ENCODE measurements at regions not wholly inside any gene's neighbourhood (a gene's known extent, or its start where the extent isn't known, plus 50 kb on each side); places are given as distances from the start of the nearest gene placed in this dataset.
A peak's percentile ranks its signal among the peaks of the same experiment; 100 is the strongest.
"Not testable (repeated sequence)": the region's sequence is repeated elsewhere in the genome, so short reads cannot be mapped to it uniquely, and the experiment has no call there.

- Histone ChIP-seq H3K27ac (ENCODE audit: extremely low read length, insufficient read depth, low read length) (no peak overlapping the region), H4K20me1 (ENCODE audit: insufficient read depth, low read length) (no peaks in the 10 kb centered on the region), H3K36me3 (replicated peaks in 1 of 2; ENCODE audit: control insufficient read depth in 1 of 2, insufficient read depth in 2 of 2, low read length in 2 of 2) (no peaks in the 10 kb centered on the region), H3K79me2 (ENCODE audit: insufficient read depth, low read length) (no peaks in the 10 kb centered on the region), H3K9ac (ENCODE audit: insufficient read depth, low read depth, low read length) (no peak overlapping the region), H2AFZ (ENCODE audit: low read length) (no peak overlapping the region), H3K9me3 (ENCODE audit: low read length) (peaks cover 9% of the 10 kb centered on the region), H3K4me2 (ENCODE audit: low read depth, low read length) (no peak overlapping the region), H3K27me3 (ENCODE audit: control insufficient read depth in 1 of 2, insufficient read depth in 2 of 2, low read length in 2 of 2) (no peaks in the 10 kb centered on the region), H3K4me1 (ENCODE audit: insufficient read depth, low read length) (no peaks in the 10 kb centered on the region), H3K4me3 (replicated peaks in 1 of 3; ENCODE audit: insufficient read depth in 1 of 3, low read depth in 2 of 3, low read length in 3 of 3) (no peak overlapping the region)
- POLR2A ChIA-PET, result no interaction called here
- TF ChIP-seq NONO (IDR thresholded peaks at IDR 0.05) (0 out of 2 replicates have a peak, but pooled peaks have one; percentile 89), NONO (CRISPR knock-in tag; conservative IDR thresholded peaks at IDR 0.05) (no peak), FOXP4 (CRISPR knock-in tag; IDR thresholded peaks at IDR 0.05) (no peak)
- no peak for ATAC-seq
- in situ Hi-C loops (cut with HindIII; ENCODE audit: extremely low pct_ligation_motif_present, low pct_unique_long_range_greater_than_20kb), result no loop called here
- WGBS (ENCODE audit: low lambda C conversion rate), result 45% methylated on average over 2 of the region's 2 CpGs
- CTCF ChIA-PET (ENCODE audit: low intra/inter-chr PET ratio, low total read pairs), result no interaction called here
- intact Hi-C loops (cut with micrococcal nuclease; ENCODE audit: unreplicated experiment), result no loop called here
- no peak for DNase-seq (ENCODE audit: low spot score)
- no peak for FAIRE-seq
- no TSS peak for BruUV-seq (replicated peaks)
These were observed 844.5 kb upstream of the DEFB115 start for GRCh38 chr20:30412972-30413371.

GRCh38 chr20:30417387-30417786 lies 840.1 kb upstream of the DEFB115 start:
- H3K27me3 ChIP-seq (ENCODE audit: control insufficient read depth in 1 of 2, insufficient read depth in 2 of 2, low read length in 2 of 2); H3K36me3 ChIP-seq (replicated peaks in 1 of 2; ENCODE audit: control insufficient read depth in 1 of 2, insufficient read depth in 2 of 2, low read length in 2 of 2); H3K9me3 ChIP-seq (ENCODE audit: low read length); CTCF ChIA-PET (ENCODE audit: low intra/inter-chr PET ratio, low total read pairs); H3K9ac ChIP-seq (ENCODE audit: insufficient read depth, low read depth, low read length); ATAC-seq; H3K27ac ChIP-seq (ENCODE audit: extremely low read length, insufficient read depth, low read length); H2AFZ ChIP-seq (ENCODE audit: low read length); DNase-seq (ENCODE audit: low spot score); H3K4me1 ChIP-seq (ENCODE audit: insufficient read depth, low read length); H3K4me3 ChIP-seq (replicated peaks in 1 of 3; ENCODE audit: insufficient read depth in 1 of 3, low read depth in 2 of 3, low read length in 3 of 3); H3K79me2 ChIP-seq (ENCODE audit: insufficient read depth, low read length); intact Hi-C loops (cut with micrococcal nuclease; ENCODE audit: unreplicated experiment); FAIRE-seq; BruUV-seq (replicated peaks); H4K20me1 ChIP-seq (ENCODE audit: insufficient read depth, low read length); H3K4me2 ChIP-seq (ENCODE audit: low read depth, low read length); POLR2A ChIA-PET; in situ Hi-C loops (cut with HindIII; ENCODE audit: extremely low pct_ligation_motif_present, low pct_unique_long_range_greater_than_20kb); TF ChIP-seq CREB1, ATF7 (CRISPR knock-in tag; IDR thresholded peaks at IDR 0.05): not testable (repeated sequence)
- 29% methylated on average over 4 of the region's 4 CpGs for WGBS (ENCODE audit: low lambda C conversion rate)
- TF ChIP-seq CREB1 (IDR thresholded peaks at IDR 0.05) (peak; percentile 68; the same call in 1 of the 2 replicates), ATF7 (IDR thresholded peaks at IDR 0.05) (peak; percentile 93)

- ATAC-seq, result not testable (repeated sequence)
These were observed 839.1 kb upstream of the DEFB115 start for GRCh38 chr20:30418378-30418777.

More at GRCh38 chr20:30418378-30418777, 839.1 kb upstream of the DEFB115 start:
- 40% methylated on average over 4 of the region's 4 CpGs for WGBS (ENCODE audit: low lambda C conversion rate)
- FAIRE-seq; H3K9me3 ChIP-seq (ENCODE audit: low read length); H3K4me3 ChIP-seq (replicated peaks in 1 of 3; ENCODE audit: insufficient read depth in 1 of 3, low read depth in 2 of 3, low read length in 3 of 3); BruUV-seq (replicated peaks); in situ Hi-C loops (cut with HindIII; ENCODE audit: extremely low pct_ligation_motif_present, low pct_unique_long_range_greater_than_20kb); POLR2A ChIA-PET; intact Hi-C loops (cut with micrococcal nuclease; ENCODE audit: unreplicated experiment); H3K27ac ChIP-seq (ENCODE audit: extremely low read length, insufficient read depth, low read length); H3K36me3 ChIP-seq (replicated peaks in 1 of 2; ENCODE audit: control insufficient read depth in 1 of 2, insufficient read depth in 2 of 2, low read length in 2 of 2); H4K20me1 ChIP-seq (ENCODE audit: insufficient read depth, low read length); H3K4me2 ChIP-seq (ENCODE audit: low read depth, low read length); H3K4me1 ChIP-seq (ENCODE audit: insufficient read depth, low read length); H3K79me2 ChIP-seq (ENCODE audit: insufficient read depth, low read length); H3K9ac ChIP-seq (ENCODE audit: insufficient read depth, low read depth, low read length); CTCF ChIA-PET (ENCODE audit: low intra/inter-chr PET ratio, low total read pairs); DNase-seq (ENCODE audit: low spot score); H3K27me3 ChIP-seq (ENCODE audit: control insufficient read depth in 1 of 2, insufficient read depth in 2 of 2, low read length in 2 of 2); H2AFZ ChIP-seq (ENCODE audit: low read length): not testable (repeated sequence)
